ENCODE measurements at regions not wholly inside any gene's neighbourhood (a gene's known extent, or its start where the extent isn't known, plus 50 kb on each side); places are given as distances from the start of the nearest gene placed in this dataset.
"Not testable (repeated sequence)": the region's sequence is repeated elsewhere in the genome, so short reads cannot be mapped to it uniquely, and the experiment has no call there.

GRCh38 chr3:137304313-137305056 lies 346.7 kb downstream of the IL20RB start:
- no peak for DNase-seq

- no peak for DNase-seq
Measured at GRCh38 chr3:137324114-137324513, 366.3 kb downstream of the IL20RB start.

- DNase-seq: no peak
Measured at GRCh38 chr3:137325170-137325569, 367.4 kb downstream of the IL20RB start.

GRCh38 chr3:137325934-137326333 lies 368.2 kb downstream of the IL20RB start:
- DNase-seq: no peak

GRCh38 chr3:137329594-137329993 lies 371.8 kb downstream of the IL20RB start:
- no peak for DNase-seq

GRCh38 chr3:137330246-137330645 lies 372.5 kb downstream of the IL20RB start:
- no peak for DNase-seq

GRCh38 chr3:137332297-137332696 lies 374.5 kb downstream of the IL20RB start:
- DNase-seq: no peak

GRCh38 chr3:137335478-137335877 lies 377.7 kb downstream of the IL20RB start:
- DNase-seq: no peak

- DNase-seq: not testable (repeated sequence)
Measured at GRCh38 chr3:137338400-137338799, 380.6 kb downstream of the IL20RB start.

- DNase-seq: no peak
Measured at GRCh38 chr3:137343283-137343682, 385.5 kb downstream of the IL20RB start.

- DNase-seq: no peak
Measured at GRCh38 chr3:137347132-137347531, 389.3 kb downstream of the IL20RB start.

- DNase-seq: no peak
Measured at GRCh38 chr3:137347817-137348368, 390.1 kb downstream of the IL20RB start.

- no peak for DNase-seq
Measured at GRCh38 chr3:137348936-137349335, 391.2 kb downstream of the IL20RB start.

- DNase-seq: no peak
Measured at GRCh38 chr3:137349557-137350348, 392.0 kb downstream of the IL20RB start.

- DNase-seq: no peak
Measured at GRCh38 chr3:137360531-137361201, 402.9 kb downstream of the IL20RB start.

GRCh38 chr3:137382005-137382594 lies 382.0 kb upstream of the SOX14 start:
- no peak for DNase-seq

GRCh38 chr3:137385922-137386321 lies 378.2 kb upstream of the SOX14 start:
- DNase-seq: no peak

- no peak for DNase-seq
Measured at GRCh38 chr3:137409584-137409983, 354.5 kb upstream of the SOX14 start.

GRCh38 chr3:137410028-137410427 lies 354.1 kb upstream of the SOX14 start:
- no peak for DNase-seq

- no peak for DNase-seq
Measured at GRCh38 chr3:137420198-137420995, 343.7 kb upstream of the SOX14 start.

- DNase-seq: no peak
Measured at GRCh38 chr3:137438561-137438960, 325.6 kb upstream of the SOX14 start.

GRCh38 chr3:137460944-137461343 lies 303.2 kb upstream of the SOX14 start:
- DNase-seq: no peak

Data from NCI-H187 treated with DMSO at 0.1 percent for 48 hours (cell line).